GM21360 (cell line): ENCODE measurements at regions not wholly inside any gene's neighbourhood (a gene's known extent, or its start where the extent isn't known, plus 50 kb on each side); places are given as distances from the start of the nearest gene placed in this dataset.

Experiments used
- ATAC-seq: cut with Tn5 transposase; IDR thresholded peaks from one replicate; pipeline ENCODE4 v1.9.1; 2021; ENCODE audit warnings: mild to moderate bottlenecking, moderate library complexity; ENCODE audit not compliant: unreplicated experiment

- no peak for ATAC-seq
Observed at GRCh38 chr17:77727037-77727615, 231.4 kb upstream of the TNRC6C start.

GRCh38 chr17:77728474-77728795, 230.1 kb upstream of the TNRC6C start:
- ATAC-seq, result no peak

DNA sequence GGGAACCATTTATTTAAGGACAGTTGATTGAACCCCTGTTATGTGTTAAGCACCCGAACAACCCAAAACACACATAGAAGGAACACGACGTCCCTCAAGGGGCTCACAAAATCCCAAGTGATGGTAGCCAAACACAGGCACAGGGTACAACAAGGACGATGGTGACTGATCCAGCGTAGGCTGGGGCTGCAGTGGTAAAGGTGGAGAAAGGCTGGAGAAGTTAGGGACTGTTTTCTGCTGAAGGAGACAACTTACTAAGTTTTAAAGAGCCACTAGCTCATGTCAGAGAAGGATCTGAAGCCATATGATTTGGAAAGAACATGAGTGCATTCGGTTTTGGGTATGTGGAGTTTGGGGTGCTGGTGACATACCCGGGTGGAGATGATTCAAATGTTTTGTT, 229.6 kb upstream of the TNRC6C start:
- ATAC-seq, result no peak

DNA sequence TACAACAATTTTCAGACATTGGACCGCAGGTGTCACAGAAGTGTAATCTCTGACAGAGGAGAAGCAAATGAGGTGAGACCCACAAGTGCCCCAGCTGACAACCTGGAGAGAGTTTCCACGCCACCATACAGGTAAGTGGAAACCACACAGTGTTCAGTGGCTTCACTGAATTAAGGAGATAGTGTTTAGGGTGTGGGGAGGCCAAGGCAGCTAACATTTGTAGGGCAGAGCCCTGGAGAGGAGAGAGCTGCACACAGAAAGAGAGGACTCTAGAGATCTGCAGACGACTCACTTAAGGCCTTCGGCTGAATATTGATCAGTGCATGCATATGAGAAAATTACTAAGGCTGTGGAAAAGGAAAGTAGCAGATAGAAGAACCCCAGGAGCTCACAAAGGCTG, 228.9 kb upstream of the TNRC6C start:
- no peak for ATAC-seq

DNA sequence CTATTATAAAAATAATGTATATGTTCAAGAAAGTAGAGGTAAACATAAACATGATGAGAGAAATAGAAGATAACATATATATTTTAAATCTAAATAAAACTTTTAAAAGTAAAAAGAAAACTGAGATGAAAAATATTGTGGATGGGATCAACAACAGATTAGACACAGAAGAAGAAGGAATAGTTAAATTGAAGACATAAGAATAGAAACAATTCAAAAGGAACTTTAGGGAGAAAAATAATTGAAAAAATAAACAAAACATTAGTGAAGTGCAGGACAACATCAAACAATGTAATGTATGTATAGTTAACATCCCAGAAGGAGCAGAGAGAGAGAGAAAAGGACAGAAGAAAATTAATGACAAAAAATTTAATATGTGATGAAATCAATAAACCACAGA, 228.1 kb upstream of the TNRC6C start:
- ATAC-seq, result no peak

DNA sequence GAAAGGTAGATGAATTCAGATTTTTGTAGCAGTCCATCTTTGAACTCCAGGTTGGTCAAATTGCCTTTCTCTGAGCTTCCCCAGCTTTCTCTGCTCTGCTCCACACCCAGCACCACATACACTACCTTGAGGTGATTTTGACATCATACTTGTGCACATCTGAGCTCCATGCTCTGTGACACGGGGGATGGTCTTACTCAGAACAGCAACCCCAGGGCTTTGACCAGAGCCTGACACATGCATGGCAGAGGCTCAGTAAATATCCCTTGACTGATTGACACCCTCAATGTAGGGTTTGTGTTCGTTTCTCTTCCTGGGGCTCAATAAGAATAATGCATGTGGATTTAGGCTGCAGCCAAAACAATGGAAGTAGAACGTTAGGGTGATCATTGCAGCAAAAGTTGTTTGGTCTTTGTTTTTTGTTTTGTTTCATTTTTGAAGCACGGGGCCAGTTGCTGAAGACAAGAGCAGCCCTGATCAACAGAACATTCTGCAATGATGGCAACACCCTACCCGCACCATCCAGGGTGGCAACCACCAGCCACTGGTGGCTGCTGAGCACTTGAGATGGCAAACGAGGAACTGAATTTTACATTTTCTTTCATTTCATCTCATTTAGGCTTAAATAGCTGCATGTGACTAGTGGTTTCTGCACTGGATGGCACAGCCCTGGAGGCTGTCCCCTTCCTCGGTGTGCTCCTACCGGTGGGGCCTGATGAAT, 224.8 kb upstream of the TNRC6C start:
- ATAC-seq, result no peak

DNA sequence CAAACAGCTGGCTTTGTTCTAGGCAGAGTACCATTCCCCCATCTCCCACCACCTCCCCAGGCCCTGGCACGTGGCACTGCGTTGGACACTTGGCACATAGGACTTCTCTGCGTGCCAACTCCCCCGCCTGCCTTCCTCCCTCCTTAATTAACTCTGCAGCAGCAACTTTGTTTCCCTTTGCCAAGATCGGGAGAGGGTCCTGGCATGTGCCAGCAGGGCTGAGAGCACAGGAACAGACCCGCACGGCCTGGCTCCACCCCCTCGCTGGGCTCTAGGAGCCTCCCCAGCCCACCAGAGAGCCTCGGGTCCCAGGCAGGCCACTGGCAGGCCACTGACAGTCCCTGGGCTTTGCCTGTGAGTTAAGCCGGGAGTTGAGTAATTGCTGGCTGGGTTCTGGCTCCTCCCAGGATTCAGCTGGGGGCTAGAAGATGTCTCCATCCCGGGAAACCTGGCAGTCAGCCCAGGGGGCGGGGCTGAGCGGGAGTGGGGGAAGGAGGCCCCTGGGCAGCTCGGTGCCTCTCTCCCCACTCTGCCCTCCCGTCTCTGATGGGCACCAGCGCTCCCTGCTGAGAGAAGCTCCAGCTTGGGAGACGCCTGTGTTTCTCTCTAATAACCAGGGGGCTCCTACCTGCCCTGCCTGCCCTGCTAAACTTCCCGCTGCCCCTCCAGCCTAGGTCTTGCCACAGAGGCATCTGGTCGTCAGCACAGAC, 224.0 kb upstream of the TNRC6C start:
- ATAC-seq, result no peak

- ATAC-seq, result no peak
Observed at GRCh38 chr17:77735081-77735565, 223.4 kb upstream of the TNRC6C start.

DNA sequence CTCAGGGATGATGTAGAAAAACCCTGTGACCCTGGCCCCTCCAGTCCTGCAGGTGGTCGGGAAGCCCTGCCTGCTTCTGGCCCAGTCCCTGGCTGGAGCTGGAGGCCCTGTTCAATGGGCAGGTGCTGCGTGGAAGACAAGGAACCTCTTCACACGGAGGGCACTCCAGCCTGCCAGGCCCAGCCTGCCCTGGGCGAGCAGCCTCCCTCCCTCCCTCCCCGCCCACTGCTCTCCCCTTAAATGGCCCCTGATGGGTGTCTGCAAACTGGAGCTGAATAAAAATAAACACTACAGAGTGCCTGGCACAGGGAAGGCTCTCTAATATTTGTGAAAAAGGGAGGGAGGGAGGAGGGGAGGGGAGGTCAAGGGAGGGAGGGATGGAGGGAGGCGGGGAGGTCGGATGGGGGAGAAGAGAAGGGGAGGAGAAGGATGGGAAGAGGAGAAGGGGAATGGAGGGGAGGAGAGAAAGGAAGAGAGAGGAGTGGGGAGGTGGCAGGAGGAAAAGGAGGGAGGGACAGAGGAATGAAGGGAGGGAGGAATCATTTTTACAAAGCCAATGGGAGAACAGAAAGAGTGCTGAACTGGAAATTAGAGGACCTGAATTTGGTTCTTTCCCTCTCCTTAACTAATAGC, 222.8 kb upstream of the TNRC6C start:
- no peak for ATAC-seq

GRCh38 chr17:77736199-77736585, 222.3 kb upstream of the TNRC6C start:
- no peak for ATAC-seq

DNA sequence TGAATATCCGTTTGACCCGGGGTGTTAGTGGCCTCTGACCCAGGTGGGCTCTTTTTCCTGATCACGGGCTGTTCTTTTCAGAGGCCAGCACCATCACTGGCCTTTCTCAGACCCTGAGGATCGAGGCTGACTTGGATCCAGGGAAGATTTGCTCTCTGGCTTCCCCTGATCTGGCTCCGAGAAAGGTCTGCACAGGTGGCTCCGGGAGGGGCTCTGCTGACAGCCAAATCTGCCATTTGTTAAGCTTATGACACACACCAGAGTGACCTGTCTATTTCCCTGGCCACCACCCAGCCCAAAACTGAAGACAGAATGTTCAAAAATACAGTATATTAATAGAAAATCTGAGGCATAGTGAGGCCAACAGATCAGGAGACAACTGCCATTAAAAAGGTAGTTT, 221.8 kb upstream of the TNRC6C start:
- no peak for ATAC-seq

DNA sequence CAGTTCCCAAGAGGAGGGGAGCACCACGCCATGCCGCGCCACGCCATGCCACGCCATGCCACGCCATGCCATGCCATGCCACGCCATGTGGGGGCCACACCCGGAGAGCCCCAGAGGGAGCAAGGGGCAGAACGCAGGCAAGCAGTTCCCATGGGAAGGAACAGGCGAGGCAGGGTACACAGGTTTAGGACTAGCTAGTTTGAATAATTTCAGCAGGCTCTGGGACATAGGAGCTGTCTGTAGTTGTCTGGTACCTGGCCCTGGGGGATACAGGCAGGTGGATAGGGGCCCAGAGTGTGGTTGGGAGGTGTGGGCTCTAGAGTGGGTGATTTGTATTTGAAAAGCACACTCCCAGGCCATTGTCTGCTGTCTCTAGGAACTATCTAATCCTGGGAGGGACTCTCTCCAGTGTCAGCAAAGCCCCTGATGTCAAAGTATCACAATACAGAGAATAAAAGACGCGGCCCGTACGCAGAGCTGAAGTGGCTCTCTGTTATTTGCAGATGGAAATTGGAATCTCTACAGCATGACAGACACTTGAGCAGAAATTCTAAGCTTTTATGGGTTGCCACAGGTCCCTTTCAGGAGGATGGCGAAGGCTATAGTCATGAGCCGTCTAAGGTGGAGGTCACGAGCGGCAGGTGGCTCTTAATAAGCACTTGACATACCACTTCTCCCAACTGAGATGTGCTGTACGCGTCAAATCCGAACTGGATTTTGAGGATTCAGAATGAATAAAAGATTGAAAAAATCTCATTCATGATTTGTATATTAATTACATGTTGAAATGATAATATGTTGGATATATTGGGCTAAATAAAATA, 220.8 kb upstream of the TNRC6C start:
- ATAC-seq, result no peak

DNA sequence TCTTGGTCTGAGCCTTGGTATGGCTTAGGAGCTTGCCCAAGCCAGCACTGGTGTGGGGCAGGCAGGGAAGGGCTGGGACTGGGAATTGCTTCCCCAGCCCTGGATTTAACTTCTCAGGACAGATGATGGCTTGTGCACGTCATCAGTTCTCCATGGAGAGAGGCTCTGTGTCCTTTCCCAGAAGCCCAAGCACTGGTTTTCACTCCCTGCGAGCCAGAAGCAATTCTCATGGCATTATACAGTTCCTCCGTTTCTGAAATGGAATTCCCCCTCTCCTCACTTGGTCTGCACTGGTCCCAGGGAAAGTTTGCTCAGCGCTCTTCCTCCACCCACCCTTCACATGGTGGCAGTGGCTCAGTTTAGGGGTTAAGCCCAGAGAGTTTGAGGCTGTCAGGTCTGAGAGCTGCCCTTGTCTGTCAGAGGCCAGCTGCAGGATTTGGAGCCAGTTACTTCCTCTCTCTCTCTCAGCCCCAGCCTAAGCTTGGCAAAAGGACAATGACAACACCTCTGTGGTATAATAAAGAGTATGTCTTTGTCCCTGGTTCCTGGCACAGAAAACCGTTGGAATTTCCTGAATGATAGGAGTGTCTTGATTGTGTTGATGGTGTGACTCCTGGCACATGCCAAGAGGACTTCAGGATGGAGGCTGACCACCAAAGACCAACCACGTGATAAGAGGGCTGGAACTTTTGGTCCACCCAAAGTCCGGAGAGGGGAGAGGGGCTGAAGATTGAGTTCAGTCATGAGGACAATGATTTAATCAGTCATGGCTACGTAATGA, 219.6 kb upstream of the TNRC6C start:
- no peak for ATAC-seq

- no peak for ATAC-seq
Observed at GRCh38 chr17:77740481-77740880, 218.0 kb upstream of the TNRC6C start.

- no peak for ATAC-seq
Observed at GRCh38 chr17:77741109-77741508, 217.4 kb upstream of the TNRC6C start.

DNA sequence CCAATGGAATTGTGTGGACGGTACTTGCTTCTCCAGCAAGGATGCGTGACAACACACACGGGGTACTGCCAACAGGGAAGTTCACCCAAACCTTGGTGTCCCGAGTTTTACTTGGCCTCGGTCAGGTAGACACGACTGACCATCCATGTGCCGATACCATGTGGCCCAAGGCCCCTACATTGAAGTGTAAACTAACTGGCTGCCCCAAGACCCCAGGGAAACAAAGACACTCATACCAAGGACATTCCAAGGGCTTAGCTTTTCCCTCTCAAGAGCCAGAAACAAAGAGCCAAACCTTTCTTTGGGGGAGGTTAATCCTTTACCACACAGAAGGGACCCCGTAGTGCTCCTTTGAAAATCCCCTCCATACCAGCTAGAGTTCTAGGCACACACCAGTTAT, 215.9 kb upstream of the TNRC6C start:
- no peak for ATAC-seq

- ATAC-seq, result no peak
Observed at GRCh38 chr17:77744066-77744988, 214.2 kb upstream of the TNRC6C start.

- no peak for ATAC-seq
Observed at GRCh38 chr17:77745702-77746101, 212.8 kb upstream of the TNRC6C start.

DNA sequence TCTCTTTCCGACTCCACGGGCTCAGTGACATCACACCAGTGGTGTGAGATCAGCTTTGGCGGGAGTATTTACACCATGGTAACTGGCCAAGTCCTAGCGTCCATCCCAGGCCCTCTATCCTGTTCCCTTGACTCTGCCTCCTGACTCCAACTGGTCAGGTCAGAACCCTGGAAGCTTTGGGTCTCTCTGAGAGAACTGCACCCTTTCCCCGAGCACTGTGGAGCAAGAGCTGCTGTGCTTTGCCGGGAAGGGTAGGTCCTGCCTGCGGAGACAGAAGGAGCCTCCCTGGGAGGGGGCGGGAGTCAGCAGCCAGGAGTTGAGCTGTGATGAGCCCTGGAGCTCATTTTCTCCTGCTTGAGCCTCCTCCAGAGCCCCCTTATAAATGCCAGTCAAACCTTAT, 212.1 kb upstream of the TNRC6C start:
- no peak for ATAC-seq
